ENCODE measurements at regions not wholly inside any gene's neighbourhood (a gene's known extent, or its start where the extent isn't known, plus 50 kb on each side); places are given as distances from the start of the nearest gene placed in this dataset.
"Not testable (repeated sequence)": the region's sequence is repeated elsewhere in the genome, so short reads cannot be mapped to it uniquely, and the experiment has no call there.

GRCh38 chr2:107747199-107747963 is 79.3 kb upstream of the RGPD4 start:
- DNase-seq, result not testable (repeated sequence)

- DNase-seq, result no peak
Observed at GRCh38 chr2:107747964-107748583, 78.6 kb upstream of the RGPD4 start.

- DNase-seq, result no peak
Observed at GRCh38 chr2:107751936-107752335, 74.8 kb upstream of the RGPD4 start.

- DNase-seq, result not testable (repeated sequence)
Observed at GRCh38 chr2:107753806-107754205, 72.9 kb upstream of the RGPD4 start.

GRCh38 chr2:107757223-107757622 is 69.5 kb upstream of the RGPD4 start:
- DNase-seq, result no peak

- DNase-seq, result no peak
Observed at GRCh38 chr2:107760620-107761364, 65.9 kb upstream of the RGPD4 start.

GRCh38 chr2:107772353-107772752 is 54.3 kb upstream of the RGPD4 start:
- no peak for DNase-seq

- DNase-seq, result no peak
Observed at GRCh38 chr2:107775211-107775610, 51.5 kb upstream of the RGPD4 start.

- DNase-seq, result no peak
Observed at GRCh38 chr2:107775791-107776190, 50.9 kb upstream of the RGPD4 start.

- DNase-seq, result no peak
Observed at GRCh38 chr2:107776362-107776761, 50.3 kb upstream of the RGPD4 start.

Data from anterior cingulate cortex (tissue), 58 donors.